ENCODE measurements at regions not wholly inside any gene's neighbourhood (a gene's known extent, or its start where the extent isn't known, plus 50 kb on each side); places are given as distances from the start of the nearest gene placed in this dataset.
"Not testable (repeated sequence)": the region's sequence is repeated elsewhere in the genome, so short reads cannot be mapped to it uniquely, and the experiment has no call there.

DNA sequence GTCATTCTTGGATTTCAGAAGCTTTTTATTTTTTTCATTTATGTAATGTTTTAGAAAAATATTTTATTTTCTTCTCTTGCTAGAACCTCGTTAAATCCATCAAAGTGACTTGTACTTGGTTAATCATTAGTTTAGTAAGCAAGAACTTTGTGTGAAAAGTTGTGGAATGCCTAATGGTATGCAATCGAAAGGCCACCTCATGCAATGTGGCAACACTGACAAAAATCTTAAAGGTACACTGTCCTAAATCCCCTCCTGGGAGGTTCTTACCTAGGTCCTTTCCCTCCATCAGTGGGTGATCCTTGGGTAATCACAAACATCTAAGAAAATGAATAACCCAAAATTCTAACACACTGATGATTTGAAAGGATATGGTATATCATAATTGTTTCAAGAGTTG lies 304.2 kb downstream of the DNAH5 start:
- DNase-seq (ENCODE audit: low read depth in 2 of 2) = no peak

DNA sequence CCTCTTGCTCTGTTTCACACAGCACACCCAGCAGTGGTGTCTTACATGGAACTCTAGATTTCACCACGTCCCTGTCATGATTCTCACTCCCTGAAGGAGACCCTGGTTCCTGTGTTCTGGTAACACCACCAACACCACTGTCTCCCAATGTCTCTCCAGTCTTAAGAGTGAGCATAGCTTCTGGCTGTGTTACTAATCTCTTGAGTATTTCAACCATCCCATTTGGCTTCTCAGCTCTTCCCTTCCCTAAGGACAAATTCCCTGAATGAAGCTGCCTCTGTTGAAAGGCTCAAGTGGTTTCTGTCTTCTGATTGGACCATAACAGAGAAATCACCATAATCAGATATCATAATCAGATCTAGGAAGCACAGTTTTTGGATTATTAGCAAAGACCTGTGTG lies 311.8 kb downstream of the DNAH5 start:
- DNase-seq (ENCODE audit: low read depth in 2 of 2) = no peak

DNA sequence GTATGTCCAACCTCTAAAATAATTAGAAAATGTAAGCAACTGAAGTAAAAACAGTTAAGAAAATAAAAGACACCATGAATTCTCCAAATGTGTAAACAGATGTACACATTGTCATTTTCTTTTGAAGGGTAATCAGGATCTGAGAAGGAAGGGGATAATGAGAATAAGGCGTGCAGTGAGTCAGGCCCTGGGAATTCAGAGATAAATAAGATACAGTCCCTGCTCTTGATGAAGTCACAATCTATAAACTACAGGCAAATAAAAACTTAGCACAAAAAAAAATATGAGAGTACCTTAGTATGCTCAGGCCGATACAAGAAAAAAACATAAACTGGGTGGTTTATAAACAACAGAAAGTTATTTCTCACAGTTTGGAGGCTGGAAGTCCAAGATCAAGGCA lies 315.3 kb downstream of the DNAH5 start:
- DNase-seq (ENCODE audit: low read depth in 2 of 2) = no peak

DNA sequence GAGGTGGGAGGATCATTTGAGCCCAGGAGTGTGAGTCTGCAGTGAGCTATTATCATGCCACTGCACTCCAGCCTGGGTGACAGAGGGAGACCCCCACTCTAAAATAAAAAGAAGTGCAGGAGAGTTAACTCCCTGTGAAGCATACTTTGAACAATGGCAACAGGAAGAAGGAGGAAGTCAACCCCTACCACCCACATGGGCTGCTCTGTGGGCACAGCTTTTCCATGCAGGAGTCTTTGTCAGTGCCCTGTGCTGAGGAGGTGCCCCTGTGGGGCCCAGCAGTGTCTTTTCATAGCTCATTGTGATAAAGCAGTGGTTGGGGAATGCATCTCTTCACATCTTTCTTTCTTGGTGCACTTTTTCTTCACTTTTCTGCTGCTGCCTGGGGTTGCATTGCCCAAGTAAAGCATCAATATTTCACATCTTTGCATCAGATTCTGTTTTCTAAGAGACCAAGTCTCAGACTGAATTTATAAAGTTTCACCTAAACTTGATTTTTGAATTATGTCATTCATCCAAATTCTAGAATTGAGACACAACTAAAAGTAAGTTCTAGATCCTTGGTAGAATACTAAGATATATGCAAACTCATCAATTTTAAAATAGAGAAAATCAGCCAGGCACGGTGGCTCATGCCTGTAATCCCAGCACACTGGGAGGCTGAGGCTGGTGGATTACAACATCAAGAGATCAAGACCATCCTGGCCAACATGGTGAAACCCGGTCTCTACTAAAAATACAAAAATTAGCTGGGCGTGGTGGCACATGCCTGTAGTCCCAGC lies 316.6 kb downstream of the DNAH5 start:
- DNase-seq (ENCODE audit: low read depth in 2 of 2) = no peak

DNA sequence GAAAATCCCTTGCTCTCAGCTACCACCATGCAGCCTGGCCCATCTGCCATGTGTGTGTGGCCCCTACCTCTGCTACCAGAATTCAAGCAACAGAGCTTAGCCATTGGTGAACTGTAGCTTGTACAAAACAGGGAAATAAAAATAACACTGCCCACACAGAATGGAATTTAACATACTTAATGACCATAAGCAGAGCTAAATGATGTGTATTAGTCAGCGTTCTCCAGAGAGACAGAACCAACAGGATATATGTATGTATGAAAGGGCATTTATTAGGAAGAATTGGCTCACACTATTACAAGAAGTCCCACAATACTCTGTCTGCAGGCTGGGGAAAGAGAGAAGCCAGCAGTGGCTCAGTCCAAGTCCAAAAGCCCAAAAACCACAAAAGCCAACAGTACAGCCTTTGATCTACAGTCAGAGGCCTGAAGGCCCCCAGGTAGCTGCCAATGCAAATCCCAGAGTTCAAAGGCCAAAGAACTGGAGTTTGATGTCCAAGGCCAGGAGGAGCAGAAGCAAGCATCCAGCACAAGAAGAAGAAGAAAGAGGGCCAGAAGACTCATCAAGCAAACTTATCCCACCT lies 318.8 kb downstream of the DNAH5 start:
- no peak for DNase-seq (ENCODE audit: low read depth in 2 of 2)

DNA sequence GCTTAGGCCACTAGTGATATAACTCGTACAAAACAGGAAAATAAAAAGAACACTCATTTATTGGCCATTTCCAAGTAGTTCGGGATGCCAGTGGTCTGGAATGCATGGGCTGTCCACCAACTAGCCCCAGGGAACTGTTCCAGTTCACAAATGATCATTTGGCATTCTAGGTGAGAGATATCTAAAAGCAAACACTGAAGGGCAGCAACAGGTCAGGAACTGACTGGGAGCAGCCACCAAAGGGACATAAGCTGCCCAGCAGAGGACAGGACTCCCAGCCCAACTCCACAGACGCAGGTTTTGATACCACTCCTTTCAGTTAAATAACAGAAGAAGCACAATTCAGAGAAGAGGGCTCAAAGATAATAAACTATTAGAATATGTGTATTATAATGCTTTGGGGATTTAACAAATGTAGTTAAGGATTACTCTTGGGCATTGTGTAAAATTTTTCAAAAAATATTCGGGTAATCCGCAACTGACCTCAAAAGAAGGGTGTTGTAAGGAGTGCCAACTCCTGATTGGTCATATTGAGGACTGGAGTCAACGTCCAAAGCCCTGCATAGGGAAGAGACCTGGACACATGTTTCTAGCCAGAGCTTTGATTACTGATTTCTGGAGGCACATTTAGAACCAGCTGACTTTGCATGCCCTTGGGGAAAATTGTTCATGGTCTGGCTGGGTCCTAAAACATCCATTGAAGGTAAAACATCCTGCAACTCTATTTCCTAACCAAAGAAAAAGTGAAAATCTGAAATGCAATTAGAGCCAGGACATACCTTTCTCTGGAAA lies 320.0 kb downstream of the DNAH5 start:
- DNase-seq (ENCODE audit: low read depth in 2 of 2) = no peak

DNA sequence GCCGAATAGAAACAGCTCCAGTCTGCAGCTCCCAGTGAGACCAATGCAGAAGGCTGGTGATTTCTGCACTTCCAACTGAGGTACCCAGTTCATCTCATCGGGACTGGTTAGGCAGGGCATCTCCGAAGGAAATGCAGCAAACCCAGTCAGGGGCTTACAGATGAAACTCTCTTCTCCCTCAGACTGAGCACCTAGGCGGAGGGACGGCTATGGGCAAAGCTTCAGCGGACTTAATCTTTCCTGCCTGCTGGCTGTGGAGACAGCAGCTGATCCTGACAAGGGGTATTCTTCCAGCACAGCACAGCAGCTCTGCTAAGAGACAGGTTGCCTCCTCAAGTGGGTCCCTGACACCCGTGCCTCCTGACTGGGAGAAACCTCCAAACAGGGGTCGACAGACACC lies 330.9 kb downstream of the DNAH5 start:
- no peak for DNase-seq (ENCODE audit: low read depth in 2 of 2)

DNA sequence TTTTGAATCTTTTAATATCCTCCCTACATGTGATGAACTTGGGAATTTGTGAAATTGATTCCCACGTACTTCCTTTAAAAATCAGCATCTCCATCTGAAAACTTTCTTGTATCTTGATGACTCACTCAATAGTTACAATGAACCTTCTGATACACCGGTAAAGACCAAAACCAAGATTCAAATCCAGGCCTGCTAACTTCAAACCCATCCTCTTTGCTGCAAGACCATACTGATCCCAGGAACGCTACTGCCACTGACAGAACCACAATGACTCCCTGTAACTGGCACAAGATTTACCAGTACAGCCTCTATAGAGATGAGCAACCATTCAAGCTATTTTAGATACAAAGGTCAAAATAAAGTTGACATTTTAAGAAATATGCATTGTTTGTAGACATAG lies 332.9 kb downstream of the DNAH5 start:
- DNase-seq (ENCODE audit: low read depth in 2 of 2) = no peak

DNA sequence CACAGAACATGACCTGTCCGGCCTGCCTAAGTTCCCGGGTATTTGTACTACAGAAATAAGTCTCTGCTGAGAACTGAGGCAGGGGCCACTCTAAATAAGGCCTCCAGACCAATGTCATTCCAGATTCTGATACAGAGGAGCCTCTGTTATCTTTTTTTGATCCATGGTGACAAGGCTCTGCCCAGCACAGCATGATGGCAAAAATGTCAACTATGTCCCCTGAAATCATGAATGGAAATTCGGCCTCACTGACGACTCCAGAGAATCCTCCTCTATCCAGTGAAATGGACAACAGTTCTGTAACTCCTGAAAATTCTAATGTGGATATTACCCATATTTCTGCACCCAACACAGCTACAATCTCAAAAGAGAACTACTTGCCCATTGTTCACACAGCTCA lies 335.0 kb downstream of the DNAH5 start:
- no peak for DNase-seq (ENCODE audit: low read depth in 2 of 2)

DNA sequence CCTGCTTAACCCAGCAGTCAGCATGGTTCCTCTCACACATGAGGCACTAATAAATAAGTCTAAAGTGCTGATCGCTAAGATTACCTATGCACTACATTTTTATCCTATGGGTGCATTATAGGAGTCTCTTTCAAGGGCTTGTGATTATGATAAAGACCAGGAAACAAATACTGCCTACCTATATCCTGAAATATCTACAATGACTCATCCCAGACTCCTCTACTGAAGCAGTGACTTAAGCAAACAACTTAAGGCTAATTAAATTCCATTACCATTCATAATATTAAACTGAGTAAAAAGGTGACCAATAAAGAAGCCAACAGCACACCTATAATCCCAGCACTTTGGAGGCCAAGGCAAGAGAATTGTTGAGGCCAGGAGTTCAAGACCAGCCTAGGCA lies 338.4 kb downstream of the DNAH5 start:
- DNase-seq (ENCODE audit: low read depth in 2 of 2) = no peak

DNA sequence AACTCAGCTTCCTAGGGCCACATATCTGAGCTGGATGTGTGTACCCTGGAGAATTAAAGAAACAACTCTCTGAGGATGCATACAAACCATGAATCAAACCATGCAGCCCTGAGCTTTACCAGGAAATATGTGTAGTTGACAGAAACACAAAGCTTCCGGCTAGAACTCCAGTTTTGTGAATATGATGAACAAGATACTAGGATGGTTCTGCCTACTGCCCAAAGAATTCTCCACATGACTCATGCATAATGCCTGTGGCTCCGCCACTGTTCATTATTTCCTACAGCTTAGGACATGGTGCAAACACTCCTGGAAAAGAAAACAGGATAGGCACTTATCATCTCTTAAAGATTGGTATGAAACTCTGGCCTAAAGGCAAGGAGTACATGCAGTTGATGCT lies 343.4 kb downstream of the DNAH5 start:
- DNase-seq (ENCODE audit: low read depth in 2 of 2) = no peak

DNA sequence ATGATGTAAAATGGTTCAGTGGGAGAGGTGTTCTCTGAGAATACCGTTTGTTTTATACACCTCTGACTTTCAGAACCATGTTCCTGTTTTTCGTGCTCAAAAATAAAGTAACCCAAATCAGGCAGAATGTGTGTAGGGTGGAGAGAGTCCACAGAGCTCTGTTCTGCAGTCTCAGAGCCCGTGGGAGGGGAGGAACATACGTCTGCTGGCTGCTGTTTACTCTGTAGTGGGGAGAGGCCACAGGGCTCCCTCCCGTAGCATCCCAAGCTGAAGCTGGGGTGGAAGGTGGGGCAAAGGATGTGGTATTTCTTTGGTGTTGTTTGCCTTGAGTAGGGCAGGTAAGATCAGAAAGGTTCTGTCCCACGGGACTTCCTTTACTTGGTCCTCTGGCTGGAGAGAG lies 348.5 kb downstream of the DNAH5 start:
- no peak for DNase-seq (ENCODE audit: low read depth in 2 of 2)

DNA sequence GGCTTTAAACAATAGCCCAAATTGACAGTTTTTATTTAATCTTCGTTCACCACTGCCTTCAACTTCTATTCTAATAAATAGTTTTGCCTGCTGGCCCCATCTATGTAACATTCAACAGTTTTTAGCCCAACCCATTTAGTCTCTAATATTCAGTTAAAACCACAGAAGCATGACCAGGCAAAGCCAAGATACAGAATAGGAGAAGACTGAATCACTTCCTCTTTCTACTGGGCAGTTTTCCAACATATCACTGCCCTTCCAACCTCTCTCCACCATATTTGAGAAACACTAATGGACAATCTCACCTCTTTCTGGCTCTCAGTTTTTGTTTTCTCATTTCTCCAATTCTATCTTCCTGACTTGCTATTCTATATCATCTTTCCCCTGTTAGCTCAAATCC lies 352.9 kb downstream of the DNAH5 start:
- DNase-seq (ENCODE audit: low read depth in 2 of 2) = peak; percentile 26 to 69

DNA sequence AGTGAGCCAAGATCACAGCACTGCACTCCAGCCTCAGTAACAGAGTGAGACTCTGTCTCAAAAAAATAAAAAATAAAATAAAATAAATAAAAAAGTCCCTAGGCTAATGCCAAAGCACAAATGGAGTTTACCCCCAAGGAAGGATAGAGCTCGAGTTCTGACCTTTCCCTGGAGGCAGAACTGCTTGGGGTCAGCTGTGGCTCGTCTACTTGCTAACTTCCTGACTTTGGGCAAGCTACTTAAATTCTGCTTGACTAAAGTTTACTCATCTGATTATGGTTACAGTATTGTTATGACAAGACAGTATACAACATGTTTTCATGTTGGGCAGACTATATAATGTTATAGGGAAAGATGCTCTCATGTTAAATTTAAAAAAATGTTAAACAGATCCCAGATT lies 359.2 kb downstream of the DNAH5 start:
- no peak for DNase-seq (ENCODE audit: low read depth in 2 of 2)

DNA sequence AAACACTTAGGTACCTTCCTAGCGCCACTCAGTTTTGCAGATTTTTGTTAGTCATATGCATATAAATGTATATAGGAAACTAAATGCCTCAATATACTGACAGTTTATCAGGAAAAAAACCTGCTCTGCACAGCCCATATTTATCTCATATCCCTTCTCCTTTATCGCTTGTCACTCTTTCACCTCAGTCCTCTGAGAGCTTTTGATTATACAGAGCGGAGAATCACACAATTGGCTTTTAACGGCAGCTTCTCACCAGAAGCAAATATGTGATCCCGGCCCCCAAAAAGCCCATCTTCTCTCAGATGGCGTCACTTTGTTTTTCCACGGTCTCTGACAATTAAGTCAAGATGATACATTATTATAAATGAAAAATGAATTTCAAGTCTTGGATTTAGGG lies 362.6 kb downstream of the DNAH5 start:
- DNase-seq (ENCODE audit: low read depth in 2 of 2) = no peak

DNA sequence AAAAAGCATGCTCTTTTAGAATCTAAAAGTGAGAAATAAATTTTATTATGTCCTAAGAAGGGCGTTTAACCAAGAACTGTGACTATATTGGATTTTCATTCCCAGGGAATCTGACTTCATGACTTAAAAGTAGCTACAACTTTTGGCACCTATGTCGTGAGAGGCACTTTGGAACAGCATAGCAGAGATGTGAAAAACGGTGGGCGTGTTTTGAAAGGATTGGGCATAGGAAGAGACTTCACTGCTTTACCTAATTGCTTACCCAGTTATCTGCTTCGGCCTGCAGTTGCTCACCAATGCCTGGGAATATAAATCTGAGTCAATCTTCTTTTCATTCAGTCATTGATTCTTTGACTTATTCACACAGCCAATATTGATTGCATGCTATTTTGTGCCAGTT lies 363.4 kb downstream of the DNAH5 start:
- no peak for DNase-seq (ENCODE audit: low read depth in 2 of 2)

DNA sequence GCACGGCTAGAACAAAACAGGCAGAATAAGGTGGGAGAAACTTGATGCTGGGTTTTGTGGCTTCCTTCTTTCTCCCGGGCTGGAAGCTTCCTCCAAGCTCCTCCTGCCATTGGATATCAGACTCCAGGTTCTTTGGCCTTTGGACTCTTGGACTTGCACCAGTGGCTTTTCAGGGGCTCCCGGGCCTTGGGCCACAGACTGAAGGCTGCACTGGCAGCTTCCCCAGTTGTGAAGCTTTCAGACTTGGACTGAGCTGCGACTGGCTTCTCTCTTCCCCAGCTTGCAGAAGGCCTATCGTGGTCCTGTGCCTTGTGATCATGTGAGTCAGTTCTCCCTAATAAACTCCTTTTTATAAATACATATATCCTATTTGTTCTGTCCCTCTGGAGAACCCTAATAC lies 364.4 kb downstream of the DNAH5 start:
- DNase-seq (ENCODE audit: low read depth in 2 of 2) = no peak

DNA sequence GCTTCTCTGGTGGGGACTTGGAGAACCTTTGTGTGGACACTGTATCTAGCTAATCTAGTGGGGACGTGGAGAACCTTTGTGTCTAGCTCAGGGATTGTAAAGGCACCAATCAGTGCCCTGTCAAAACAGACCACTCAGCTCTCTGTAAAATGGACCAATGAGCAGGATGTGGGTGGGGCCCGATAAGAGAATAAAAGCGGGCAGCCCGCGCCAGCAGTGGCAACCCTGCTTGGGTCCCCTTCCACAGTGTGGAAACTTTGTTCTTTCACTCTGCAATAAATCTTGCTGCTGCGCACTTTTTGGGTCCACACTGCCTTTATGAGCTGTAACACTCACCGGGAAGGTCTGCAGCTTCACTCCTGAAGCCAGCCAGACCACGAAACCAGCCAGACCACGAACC lies 365.4 kb downstream of the DNAH5 start:
- DNase-seq (ENCODE audit: low read depth in 2 of 2) = not testable (repeated sequence)

DNA sequence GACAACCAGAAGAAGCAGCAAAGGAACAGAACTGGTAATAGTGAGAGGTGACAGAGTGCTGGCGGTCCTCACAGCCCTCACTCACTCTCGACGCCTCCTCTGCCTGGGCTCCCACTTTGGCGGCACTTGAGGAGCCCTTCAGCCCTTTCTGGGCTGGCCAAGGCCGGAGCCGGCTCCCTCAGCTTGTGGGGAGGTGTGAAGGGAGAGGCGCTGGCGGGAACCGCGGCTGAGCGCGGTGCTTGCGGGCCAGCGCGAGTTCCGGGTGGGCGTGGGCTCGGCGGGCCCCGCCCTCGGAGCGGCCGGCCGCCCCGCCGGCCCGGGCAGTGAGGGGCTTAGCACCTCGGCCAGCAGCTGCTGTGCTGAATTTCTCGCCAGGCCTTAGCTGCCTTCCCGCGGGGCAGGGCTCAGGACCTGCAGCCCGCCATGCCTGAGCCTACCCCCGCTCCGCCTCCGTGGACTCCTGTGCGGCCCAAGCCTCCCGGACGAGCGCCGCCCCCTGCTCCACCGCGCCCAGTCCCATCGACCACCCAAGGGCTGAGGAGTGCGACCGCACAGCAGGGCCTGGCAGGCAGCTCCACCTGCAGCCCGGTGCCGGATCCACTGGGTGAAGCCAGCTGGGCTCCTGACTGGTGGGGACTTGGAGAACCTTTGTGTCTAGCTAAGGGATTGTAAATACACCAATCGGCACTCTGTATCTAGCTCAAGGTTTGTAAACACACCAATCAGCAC lies 366.0 kb downstream of the DNAH5 start:
- DNase-seq (ENCODE audit: low read depth in 2 of 2) = not testable (repeated sequence)

DNA sequence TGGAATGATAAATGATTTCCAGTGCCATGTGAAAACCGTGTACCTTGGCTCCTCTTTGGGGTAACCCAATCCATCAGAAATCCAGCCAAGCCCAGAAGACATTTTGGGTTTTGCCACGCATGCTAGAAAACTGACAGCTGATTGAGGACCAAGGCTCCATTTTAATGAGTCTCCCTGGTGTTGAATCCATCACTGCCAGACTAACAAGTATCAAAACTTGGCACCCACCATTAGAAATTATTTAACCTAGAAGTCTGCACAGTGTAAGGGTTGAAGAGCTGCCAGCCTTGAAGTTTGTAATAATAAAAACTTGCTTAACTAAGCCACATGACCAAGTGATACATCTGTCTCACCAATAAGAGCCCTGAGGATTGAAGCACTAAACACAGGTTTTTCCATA lies 369.9 kb downstream of the DNAH5 start:
- no peak for DNase-seq (ENCODE audit: low read depth in 2 of 2)

DNA sequence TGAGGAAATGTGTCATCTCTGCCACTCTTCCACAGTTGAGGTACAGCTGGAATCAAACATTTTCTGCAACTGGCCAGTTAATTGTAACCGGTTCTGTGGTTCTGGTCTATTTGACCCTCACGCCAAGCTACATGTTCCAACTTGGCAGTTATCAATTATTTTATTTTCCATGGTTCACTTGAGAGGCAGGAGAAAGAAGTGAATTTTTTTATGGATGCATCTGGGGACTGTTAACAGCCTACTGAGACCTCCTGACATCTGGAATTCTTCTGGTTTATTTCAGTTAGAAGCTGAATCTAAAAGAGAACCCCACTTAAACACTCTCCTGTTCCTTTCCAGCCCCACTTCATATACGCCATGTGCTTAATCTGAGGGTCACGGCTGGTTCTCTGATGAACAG lies 372.3 kb downstream of the DNAH5 start:
- no peak for DNase-seq (ENCODE audit: low read depth in 2 of 2)

DNA sequence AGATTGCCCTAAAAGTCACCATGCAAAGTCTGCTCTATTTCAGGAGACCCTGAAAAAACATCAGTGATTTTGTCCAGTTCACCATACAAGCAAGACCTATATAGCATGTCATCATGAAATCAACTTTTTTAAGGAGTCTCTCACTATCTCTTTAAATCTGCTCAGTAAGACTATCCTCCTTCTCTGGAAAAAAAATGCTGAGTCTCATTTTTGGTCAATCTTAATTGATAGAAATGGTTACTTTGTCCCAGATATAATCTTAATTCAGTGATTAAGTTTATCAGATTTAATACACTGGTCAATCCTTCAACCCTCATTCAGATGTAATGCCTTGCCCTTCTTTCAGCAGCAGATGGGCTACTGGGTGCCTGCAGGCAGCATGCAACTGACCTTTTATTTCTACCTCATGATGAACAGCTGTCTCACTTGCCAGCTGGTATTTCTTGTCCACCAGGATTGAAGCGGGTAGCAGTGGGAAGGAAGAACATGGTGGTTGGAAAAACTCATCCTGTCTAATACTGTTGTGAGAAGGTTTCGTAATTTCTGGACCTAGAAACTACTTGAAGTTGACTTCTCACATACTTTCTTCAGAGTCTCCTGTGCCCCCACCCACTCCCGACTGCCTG lies 375.3 kb downstream of the DNAH5 start:
- DNase-seq (ENCODE audit: low read depth in 2 of 2) = no peak

All from dermis microvascular lymphatic vessel endothelial cell (primary cell).